ENCODE measurements at regions not wholly inside any gene's neighbourhood (a gene's known extent, or its start where the extent isn't known, plus 50 kb on each side); places are given as distances from the start of the nearest gene placed in this dataset.

GRCh38 chr13:70769817-70770216, 661.6 kb upstream of the KLHL1 start:
- Histone ChIP-seq H3K79me2 (ENCODE audit: control insufficient read depth, insufficient read depth, low read length) (no peaks in the 10 kb centered on the region), H3K9me3 (ENCODE audit: control insufficient read depth, low read depth, low read length) (no peaks in the 10 kb centered on the region), H3K9ac (ENCODE audit: control insufficient read depth, extremely low read depth, insufficient read depth, low read length) (no peak overlapping the region), H4K20me1 (ENCODE audit: control insufficient read depth, extremely low read depth, insufficient read depth, low read length) (no peaks in the 10 kb centered on the region), H3K4me1 (ENCODE audit: control insufficient read depth, extremely low read depth, insufficient read depth, low read length) (no peaks in the 10 kb centered on the region), H3K27ac (ENCODE audit: control insufficient read depth, insufficient read depth, low read length) (no peak overlapping the region), H3K36me3 (ENCODE audit: control insufficient read depth in 2 of 2, extremely low read depth in 1 of 2, insufficient read depth in 2 of 2, low read length in 2 of 2) (no peaks in the 10 kb centered on the region), H2AFZ (ENCODE audit: control insufficient read depth, low read length) (no peak overlapping the region), H3K27me3 (ENCODE audit: control insufficient read depth, extremely low read depth, insufficient read depth, low read length) (no peaks in the 10 kb centered on the region), H3K9me1 (ENCODE audit: control insufficient read depth, extremely low read depth, insufficient read depth, low read length) (no peaks in the 10 kb centered on the region), H3K4me2 (ENCODE audit: control insufficient read depth, extremely low read depth, insufficient read depth, low read depth, low read length) (no peak overlapping the region), H3K4me3 (ENCODE audit: control insufficient read depth in 2 of 3, extremely low read depth in 1 of 3, insufficient read depth in 2 of 3, low read depth in 1 of 3, low read length in 3 of 3) (no peak overlapping the region)
- TF ChIP-seq, protein P1, sequence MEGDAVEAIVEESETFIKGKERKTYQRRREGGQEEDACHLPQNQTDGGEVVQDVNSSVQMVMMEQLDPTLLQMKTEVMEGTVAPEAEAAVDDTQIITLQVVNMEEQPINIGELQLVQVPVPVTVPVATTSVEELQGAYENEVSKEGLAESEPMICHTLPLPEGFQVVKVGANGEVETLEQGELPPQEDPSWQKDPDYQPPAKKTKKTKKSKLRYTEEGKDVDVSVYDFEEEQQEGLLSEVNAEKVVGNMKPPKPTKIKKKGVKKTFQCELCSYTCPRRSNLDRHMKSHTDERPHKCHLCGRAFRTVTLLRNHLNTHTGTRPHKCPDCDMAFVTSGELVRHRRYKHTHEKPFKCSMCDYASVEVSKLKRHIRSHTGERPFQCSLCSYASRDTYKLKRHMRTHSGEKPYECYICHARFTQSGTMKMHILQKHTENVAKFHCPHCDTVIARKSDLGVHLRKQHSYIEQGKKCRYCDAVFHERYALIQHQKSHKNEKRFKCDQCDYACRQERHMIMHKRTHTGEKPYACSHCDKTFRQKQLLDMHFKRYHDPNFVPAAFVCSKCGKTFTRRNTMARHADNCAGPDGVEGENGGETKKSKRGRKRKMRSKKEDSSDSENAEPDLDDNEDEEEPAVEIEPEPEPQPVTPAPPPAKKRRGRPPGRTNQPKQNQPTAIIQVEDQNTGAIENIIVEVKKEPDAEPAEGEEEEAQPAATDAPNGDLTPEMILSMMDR (optimal IDR thresholded peaks at IDR 0.05 in 1 of 3, IDR thresholded peaks at IDR 0.05 in 1 of 3, conservative IDR thresholded peaks at IDR 0.05 in 1 of 3; ENCODE audit: extremely low read depth in 1 of 3, insufficient read depth in 2 of 3, low read length in 3 of 3) = no peak
- no peak for TF ChIP-seq EZH2 (IDR thresholded peaks at IDR 0.05; ENCODE audit: low read length)
- DNase-seq (ENCODE audit: low read depth, low spot score) = no peak
- dilution Hi-C loops (cut with MboI; ENCODE audit: extremely low pct_ligation_motif_present, low sequenced_read_pairs) = no loop called here
- FAIRE-seq = no peak

DNA sequence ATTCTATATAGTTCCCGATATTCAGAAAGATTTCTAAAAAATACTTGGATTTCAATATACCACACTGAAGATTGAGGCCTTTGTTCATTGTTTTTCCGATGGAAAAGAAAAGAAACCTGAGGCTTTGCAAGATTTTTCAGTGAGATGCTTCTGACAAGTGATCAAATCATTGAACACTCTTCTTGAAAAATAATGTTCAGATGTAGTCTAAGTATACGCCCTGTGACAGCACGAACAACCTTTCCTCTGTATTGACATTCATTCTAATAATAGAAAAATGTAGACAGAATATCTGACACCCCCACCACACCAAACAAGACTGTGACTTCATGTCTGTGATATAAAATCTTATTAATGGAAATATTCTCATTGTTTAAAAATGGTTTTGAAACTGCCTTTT, 650.7 kb upstream of the KLHL1 start:
- Histone ChIP-seq H3K4me2 (ENCODE audit: control insufficient read depth, extremely low read depth, insufficient read depth, low read depth, low read length) (no peak overlapping the region), H3K9me3 (ENCODE audit: control insufficient read depth, low read depth, low read length) (no peaks in the 10 kb centered on the region), H4K20me1 (ENCODE audit: control insufficient read depth, extremely low read depth, insufficient read depth, low read length) (no peaks in the 10 kb centered on the region), H3K4me1 (ENCODE audit: control insufficient read depth, extremely low read depth, insufficient read depth, low read length) (no peaks in the 10 kb centered on the region), H3K9me1 (ENCODE audit: control insufficient read depth, extremely low read depth, insufficient read depth, low read length) (no peaks in the 10 kb centered on the region), H3K4me3 (ENCODE audit: control insufficient read depth in 2 of 3, extremely low read depth in 1 of 3, insufficient read depth in 2 of 3, low read depth in 1 of 3, low read length in 3 of 3) (no peak overlapping the region), H2AFZ (ENCODE audit: control insufficient read depth, low read length) (no peak overlapping the region), H3K9ac (ENCODE audit: control insufficient read depth, extremely low read depth, insufficient read depth, low read length) (no peak overlapping the region), H3K27ac (ENCODE audit: control insufficient read depth, insufficient read depth, low read length) (no peak overlapping the region), H3K36me3 (ENCODE audit: control insufficient read depth in 2 of 2, extremely low read depth in 1 of 2, insufficient read depth in 2 of 2, low read length in 2 of 2) (no peaks in the 10 kb centered on the region), H3K27me3 (ENCODE audit: control insufficient read depth, extremely low read depth, insufficient read depth, low read length) (no peaks in the 10 kb centered on the region), H3K79me2 (ENCODE audit: control insufficient read depth, insufficient read depth, low read length) (no peaks in the 10 kb centered on the region)
- dilution Hi-C loops (cut with MboI; ENCODE audit: extremely low pct_ligation_motif_present, low sequenced_read_pairs) = no loop called here
- no peak for TF ChIP-seq EZH2 (IDR thresholded peaks at IDR 0.05; ENCODE audit: low read length)
- TF ChIP-seq, protein P1 (optimal IDR thresholded peaks at IDR 0.05 in 1 of 3, IDR thresholded peaks at IDR 0.05 in 1 of 3, conservative IDR thresholded peaks at IDR 0.05 in 1 of 3; ENCODE audit: extremely low read depth in 1 of 3, insufficient read depth in 2 of 3, low read length in 3 of 3) = no peak
- DNase-seq (ENCODE audit: low read depth, low spot score) (no peak), FAIRE-seq (no peak)
